HG02970 (cell line): ENCODE measurements at regions not wholly inside any gene's neighbourhood (a gene's known extent, or its start where the extent isn't known, plus 50 kb on each side); places are given as distances from the start of the nearest gene placed in this dataset.

Source experiments
- ATAC-seq: cut with Tn5 transposase; IDR thresholded peaks from one replicate; pipeline ENCODE4 v1.9.1; 2021; ENCODE audit warnings: mild to moderate bottlenecking, moderate library complexity, moderate number of reproducible peaks; ENCODE audit not compliant: unreplicated experiment, low FRiP score

DNA sequence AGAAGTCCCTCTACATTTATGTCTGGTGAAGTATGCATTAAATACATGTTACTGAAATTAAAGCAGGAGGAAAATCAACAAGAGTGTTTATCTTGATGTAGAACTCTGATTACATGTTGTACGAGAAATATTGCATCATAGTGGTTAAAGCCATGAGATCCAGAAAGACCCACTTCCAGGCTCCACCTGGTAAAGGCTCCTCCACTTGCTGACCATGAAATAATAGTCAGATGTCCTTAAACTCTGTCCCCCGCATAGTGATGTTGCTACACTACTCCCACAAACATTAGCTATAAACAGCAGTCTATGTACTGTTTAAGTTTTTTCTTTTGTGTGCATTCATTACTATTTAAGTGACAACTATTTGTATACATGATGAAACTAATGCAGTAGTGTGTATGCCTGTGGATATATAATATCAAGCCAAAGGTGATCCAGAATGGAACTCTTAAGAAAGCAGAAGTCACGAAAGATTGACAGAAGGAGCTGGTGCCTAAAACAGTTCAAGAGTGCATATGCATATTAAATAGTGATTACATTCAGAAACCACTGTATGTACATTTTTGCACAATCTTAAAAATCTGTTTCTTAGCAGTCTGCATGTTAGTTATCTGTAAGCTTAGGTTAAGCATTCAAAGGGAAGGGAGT is 264.4 kb upstream of the KCNMB2 start:
- ATAC-seq = no peak

DNA sequence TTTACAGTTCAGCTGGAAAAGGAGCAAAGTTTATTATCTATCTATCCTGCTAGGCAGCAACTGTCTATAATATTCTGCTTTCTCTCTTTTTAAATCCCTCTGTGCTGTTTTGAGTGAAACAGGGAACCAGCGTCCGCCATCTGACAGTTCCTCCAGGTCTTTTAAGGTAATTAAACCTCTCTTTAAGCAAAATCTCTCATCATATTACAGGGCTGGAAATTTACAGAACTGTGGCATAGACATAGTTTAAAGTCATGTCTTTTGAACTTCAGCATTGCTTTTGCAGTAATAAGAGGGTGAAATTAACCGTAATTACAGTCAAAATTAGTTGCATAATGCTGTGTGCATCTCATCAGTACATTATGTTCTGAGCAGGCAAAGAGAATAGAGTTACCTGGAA is 263.4 kb upstream of the KCNMB2 start:
- ATAC-seq = no peak

DNA sequence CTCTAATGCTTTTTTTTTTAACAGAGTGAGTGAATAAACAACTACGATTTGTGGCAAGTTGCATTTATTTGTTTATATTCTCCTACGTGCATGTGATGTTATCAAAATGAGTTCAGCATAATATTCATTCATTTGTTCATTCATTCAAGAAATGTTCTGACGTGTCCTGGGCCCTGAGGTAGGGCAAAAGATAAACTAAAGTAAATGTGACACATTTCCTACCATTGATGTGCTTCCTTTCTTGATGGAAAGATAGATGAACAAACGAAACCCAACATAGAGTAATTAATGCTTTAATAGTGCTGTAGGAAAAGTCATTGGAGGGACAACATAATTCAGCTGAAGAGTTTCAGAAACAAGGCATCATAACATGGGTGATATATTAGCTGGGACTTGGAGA is 261.5 kb upstream of the KCNMB2 start:
- ATAC-seq = no peak

DNA sequence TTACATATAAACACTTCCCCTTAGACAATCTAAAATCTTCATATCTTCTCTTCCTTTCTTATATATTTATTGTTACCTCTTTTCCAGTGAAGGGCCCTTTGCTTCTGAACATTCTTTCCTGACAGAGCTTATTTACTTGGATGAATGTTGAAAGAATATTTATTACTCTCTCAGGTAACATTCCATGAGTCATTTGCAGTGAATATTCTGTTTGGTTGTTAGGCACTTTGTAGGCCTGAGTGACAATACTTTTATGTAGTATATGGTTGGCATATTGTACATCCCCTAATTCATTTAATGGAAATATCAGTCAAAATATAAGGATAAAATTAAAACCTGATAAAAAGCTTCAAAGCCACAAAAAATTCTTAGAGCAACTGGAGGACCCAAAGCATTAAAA is 260.9 kb upstream of the KCNMB2 start:
- ATAC-seq = no peak

DNA sequence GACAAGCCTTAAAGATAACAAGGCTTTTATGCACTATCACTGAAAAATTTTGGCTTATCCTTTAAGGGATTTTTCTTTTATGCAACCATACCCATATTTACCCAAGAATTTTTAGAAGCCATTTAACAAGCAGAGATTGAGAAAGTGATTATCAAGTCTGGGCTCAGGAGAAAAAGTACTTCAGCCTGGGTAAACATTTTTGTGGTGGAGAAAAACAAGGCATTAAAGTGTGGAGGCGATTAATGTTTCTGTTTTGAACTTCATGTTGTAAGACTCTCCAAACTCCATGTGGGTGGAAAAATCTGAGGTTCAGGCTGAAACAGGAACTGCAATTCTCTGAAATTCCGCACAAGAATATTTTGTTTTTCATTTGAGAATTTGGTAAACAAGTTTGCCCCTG is 260.4 kb upstream of the KCNMB2 start:
- no peak for ATAC-seq

DNA sequence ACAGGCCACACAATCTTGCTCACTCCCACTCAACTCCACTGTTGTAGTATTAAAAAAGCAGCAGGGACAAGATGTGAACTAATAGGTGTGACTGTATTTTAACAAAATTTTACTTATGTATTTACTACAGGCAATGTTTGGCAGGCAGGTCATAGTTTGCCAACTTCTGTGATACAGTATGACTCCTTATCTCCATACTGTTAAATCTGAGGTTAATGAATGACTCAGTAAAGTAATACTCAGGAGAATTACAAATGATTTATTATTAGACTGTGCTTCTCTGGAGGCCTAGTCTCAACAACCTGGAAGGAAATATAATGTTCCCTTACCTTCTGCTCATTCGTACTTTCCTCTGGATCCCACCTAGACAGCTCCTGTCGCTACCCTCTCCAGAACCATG is 258.6 kb upstream of the KCNMB2 start:
- no peak for ATAC-seq

DNA sequence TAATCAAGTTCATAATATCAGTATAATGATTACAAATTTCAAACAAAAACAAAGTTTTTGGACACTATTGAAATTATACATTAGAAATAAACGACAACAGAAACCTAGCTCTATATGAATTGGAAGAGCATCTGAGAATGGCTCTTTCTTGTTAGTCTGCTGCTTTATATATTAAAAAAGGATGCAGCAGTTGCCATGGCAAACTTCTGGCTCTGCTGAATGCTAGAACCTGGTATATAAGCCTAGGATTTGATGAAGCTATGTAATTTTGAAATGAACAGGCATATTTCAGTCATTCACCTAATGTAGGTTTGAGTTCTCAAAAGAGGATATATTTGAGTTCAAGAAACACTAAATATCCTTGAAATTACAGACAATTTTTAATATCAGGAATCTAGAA is 252.7 kb upstream of the KCNMB2 start:
- no peak for ATAC-seq

DNA sequence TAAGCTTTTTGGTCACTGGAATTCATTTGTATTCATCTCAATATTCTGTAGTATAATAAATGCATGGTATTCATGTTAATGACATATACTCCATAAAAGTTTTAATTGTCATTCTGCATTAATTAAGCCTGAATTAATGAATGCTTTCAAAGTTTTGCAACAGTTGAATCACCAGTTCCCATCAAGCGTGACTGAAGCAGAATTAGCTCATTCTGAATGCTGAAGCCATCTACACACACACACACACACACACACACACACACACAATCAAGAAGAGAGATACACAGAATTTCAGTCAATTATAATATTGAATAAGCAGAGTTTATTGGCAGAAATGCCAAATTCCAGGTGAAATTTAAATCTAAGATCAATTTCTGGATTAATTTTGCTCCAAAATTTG is 252.1 kb upstream of the KCNMB2 start:
- ATAC-seq = no peak

DNA sequence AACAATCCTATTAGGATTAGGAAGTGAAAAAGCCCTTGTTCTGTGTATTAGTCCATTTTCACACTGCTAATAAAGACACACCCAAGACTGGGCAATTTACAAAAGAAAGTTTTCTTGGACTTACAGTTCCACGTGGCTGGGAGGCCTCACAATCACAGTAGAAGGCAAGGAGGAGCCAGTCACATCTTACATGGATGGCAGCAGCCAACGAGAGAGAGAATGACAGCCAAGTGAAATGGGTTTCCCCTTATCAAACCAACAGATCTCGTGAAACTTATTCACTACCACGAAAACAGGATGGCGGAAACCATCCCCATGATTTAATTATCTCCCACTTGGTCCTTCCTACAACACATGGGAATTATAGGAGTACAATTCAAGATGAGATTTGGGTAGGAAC is 248.2 kb upstream of the KCNMB2 start:
- no peak for ATAC-seq

DNA sequence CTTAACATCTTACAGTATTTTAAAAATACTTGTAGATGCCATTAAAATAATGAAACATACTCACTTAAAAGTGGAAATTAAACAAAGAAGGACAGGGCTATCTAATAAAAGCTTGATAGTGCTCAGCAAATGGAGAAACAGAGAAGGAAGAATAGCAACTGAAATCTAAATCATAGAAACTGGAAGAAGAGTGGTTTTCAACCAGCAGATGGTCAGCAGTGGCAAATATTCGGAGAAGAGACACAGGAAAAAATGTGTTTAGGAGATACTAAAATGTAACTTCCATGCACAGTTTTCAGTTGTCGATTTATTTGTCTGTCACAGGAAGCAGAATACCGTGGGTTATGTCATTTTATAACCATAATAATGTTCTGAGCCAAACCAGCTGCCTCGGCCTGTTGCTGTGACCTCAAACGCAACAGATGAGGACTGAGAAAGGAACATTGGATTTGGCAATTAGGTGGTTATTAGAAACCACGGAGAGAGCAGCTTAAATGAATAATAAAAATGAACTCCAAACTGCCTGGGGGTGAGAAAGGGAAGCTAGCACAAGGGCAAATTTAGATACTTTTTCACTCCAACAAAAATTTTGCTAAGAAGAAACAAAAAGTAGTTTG is 246.6 kb upstream of the KCNMB2 start:
- no peak for ATAC-seq

DNA sequence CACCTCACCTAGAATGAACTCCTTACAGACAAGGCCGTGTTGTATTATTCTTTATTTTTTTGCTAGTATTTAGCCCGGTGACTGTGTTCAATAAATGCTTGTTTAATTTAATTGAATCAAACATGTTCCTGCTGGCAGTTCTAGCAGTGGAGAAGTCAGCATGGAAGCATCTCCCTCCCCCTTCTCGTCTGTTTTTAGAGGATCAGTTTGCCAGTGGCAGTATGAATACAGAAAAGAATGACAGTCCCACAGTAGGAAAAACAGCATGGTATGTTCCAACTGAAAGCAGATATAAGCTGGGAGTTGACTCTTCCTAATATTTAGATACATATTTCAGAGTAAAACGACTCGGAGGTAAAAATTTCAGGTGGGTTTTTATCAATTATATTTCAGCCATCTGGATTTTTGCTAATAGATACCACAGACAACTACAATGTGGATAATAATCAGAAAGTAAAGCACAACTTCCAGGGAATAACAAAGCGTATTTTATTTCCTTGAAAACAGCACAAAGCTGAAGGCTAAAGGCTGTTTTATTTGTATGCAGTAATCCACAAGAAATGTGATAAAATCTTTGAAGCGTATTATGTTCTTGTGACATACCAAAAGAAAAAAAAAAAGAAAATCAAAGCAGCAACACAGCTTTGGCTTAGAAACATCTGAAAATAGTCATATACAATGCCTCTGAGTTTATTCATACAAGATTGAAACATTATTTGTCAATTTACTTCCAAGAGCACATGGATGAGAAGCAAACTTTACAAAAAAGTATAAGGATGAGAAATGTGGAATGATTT is 244.5 kb upstream of the KCNMB2 start:
- no peak for ATAC-seq

DNA sequence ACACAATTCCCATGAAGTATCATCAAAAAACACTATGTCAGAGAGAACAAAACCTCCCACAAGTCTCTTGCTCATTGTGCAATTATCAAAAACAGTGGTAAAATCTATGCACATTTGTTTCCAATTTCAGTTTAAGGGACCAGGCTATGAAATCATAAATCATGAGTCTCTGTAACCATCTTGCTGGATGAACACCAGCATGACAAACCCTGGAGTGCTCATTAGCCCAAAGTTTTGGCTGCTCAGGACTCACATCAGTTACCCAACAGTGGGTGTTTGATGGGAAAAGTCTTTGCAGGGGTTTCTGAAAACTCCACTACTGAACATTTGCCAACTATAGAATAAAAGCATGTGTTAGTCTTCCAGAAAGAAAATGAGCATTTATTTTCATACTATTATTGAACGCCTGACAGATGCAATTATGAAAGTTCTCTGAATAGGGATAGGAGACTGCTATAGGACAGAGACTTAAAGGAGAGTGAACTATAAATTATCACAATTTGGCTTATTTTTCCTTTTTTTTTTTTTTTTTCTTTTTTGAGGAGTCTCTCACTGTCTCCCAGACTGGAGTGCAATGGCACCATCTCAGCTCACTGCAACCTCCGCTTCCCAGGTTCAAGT is 240.8 kb upstream of the KCNMB2 start:
- ATAC-seq = no peak

DNA sequence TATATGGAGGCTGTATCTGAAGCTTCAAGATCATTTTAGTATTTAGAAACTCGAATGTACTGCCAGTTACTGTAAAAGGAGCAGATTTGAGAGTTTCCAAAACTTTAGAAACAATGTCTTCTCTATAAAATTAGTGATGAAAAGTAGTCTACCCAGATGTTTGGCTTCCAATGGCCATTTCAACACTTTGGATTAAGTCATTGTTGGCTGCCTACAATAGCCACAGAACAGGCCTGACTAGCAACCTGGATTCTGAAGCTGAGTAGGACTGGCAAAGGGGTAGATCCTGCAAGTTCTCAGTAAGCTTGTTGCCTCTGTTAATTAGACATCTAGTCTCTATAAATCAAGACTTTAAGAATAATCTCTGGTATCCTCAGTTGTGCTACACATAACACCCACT is 239.0 kb upstream of the KCNMB2 start:
- no peak for ATAC-seq

DNA sequence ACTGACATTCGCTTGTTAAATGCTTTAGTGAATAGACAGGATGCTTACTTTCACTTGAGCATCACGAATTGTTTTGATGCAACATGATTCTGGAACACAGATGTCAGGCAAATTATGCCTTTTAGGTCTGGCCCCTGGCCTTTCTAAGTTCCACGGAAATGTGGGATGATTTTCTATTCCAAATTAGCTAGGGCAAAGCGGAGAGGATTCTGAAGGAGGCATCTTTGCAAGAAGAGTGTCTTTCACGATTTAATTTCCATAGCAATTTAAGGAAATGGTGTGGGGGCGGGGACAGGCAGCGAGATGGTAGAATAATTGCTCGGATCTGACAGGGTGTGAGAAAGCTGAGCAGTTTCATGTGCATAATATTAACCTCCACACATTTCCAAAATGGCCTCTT is 238.5 kb upstream of the KCNMB2 start:
- ATAC-seq = no peak

DNA sequence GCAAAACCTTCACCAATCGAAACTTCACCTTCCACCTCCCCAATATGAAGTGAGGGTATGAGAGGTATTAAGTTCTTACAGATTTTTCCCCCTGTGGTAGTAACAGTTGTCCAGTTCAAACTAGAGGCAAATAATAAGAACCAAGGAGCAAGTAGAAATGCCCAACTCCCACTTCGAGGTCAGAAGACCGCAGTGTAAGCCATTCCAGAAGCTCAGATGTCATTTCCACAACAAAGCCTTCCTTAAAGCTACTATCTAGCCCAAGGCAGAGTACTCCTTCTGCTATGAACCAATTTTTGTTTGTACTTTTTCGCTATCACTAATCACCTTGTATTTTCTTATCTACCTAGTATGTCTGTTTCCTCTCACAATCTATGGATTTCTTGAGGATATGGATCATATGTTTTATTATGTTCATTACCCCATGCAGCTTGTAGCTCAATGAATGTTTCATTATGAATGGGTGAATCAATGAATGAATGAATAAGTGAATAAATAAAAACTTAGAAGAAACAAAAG is 235.7 kb upstream of the KCNMB2 start:
- no peak for ATAC-seq

DNA sequence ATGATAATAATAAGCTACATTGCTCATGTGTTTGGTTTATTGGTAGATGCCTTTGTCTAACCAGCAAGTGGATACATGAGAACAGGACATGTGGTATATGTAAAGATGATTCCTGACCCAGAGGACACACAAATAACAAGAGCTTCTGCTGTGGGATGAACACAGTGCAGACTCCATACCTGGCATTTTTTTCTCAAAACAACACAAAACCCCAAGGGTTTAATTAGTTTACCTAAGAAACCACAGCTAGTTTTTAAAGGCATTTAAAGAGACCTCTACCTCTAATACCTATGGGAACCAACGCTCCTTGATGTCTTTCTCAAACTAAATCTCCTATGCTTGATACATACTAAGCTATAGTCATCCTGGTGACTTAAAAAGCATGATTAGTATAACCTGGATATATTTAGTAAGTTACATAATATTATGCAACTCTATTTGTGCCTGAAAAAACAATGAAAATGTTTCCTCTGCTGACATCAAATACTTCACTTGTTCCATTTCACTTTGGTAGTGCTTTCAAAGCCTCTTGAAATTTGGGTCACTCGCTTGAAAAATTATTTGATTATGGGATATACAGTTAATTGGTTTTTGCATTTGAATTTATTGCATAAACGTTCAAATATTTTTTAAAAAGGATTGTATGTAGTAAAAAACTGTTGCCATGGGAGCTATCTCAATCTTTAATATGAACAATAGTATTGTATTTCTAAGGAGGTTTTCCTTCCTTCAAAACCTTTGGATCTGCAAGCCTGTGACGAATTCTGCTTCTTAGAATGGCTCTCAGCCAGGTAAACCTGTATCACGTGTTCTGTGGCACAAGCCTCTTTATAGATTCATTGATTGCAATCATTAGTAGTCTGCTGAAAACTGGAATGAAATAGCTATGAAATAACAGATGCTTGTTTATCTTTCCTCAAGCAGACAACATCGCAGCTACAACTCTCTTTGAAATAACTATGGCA is 233.0 kb upstream of the KCNMB2 start:
- ATAC-seq = no peak

DNA sequence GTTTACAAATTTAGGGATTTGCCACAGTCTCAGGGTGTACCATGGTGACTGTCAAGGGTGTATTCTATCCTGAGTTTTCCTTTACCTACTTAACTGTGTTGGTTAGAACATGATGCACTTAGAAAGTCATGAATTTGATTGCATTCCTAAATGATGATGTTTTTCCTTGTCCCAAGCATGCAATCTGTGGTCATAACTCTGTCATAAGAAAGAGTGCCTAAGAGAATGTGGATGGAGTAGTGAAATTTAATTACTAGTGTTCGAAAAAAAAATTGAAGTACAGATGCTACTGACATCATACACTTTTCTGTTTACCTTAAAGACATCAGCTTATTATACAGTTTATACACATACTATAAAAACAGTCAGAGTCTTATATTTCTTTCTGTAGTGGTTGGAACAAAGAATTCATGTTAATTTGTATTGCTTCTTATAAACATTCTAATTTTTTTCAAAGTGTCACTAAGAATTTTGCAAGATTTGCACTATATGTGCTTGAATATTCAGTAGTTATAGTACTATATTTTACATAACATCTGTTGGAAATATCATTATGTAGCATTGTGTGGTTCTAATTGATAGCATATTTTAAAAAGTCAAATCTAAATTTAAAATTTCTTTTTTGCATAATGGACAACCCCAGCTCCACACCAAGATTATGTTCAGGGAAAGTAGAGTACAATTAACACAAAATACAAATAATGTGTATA is 231.3 kb upstream of the KCNMB2 start:
- ATAC-seq = no peak

DNA sequence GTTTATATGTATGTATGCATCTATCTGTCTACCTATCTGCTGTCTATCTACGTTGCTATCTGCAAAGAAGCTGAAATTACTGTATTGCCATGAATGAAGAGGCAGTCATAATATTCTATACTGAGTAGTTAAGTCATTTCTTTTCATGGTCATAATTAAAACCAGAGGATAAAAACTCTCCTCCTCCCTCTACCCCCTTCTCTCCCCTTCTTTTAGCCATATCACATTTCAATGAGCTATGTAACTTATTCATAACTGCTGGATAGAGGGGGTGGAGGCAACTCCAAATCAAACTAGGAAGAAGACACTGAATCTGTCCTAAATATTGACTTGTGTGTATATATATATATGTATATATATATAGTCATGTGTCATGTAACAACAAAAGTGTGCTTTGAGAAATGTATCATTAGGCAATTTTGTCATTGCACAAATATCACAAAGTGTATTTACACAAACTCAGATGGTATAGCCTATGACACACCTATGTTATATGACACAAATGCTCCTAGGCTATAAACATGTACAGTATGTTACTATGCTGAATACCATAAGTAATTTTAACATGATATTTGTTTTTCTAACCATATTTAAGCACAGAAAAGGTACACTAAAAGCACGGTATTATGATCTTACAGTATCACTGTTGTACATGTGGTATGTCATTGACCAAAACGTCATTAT is 229.7 kb upstream of the KCNMB2 start:
- no peak for ATAC-seq

DNA sequence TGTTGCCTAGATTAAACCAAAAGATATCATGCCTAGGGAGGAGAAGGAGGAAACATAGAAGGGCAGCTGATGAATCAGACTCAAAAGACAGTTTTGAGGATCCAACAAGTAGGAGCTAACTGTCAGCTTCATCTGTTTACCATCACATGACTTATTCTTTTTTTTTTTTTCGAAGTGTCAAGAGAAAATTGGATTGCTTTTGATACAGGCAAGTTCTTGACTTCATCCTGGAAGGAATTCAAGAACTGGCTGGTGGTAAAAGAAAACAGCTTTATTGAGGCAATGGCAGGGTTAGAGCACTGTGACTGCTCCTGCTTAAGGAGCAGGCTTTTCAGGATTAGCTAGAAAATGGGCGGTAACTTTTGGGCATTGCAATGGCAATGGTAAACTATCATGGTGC is 227.5 kb upstream of the KCNMB2 start:
- ATAC-seq = no peak
